ENCODE measurements at regions not wholly inside any gene's neighbourhood (a gene's known extent, or its start where the extent isn't known, plus 50 kb on each side); places are given as distances from the start of the nearest gene placed in this dataset.

DNA sequence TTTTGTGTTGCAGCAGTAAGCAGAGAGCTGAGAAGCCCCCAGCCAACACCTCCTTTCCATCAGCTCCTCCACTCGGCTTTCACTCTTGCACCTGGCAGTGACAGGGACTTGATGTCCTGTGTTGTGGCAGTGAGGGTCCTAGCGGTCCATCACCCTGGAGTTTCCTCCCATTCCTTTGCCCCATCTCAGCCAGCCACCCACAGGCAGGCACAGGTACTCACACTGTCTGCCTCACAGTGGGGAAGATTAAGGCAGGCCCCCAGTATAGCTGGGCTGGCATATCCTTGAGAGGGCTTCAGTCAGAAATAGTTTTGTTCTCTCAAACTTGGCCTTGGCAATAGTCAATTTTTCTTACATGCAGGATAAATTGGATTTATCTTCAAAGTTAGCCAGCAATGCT, 362.7 kb downstream of the GADD45G start:
- Histone ChIP-seq H2AFZ (ENCODE audit: low read depth, low read length, poor library complexity, severe bottlenecking) (no peak overlapping the region), H3K4me1 (ENCODE audit: control insufficient read depth in 1 of 2, insufficient read depth in 2 of 2, low read length in 2 of 2) (no peaks in the 10 kb centered on the region), H4K20me1 (ENCODE audit: insufficient read depth) (no peaks in the 10 kb centered on the region), H3K9me3 (ENCODE audit: control insufficient read depth in 1 of 2, insufficient read depth in 1 of 2, low read depth in 1 of 2, low read length in 2 of 2) (no peaks in the 10 kb centered on the region), H3K9me2 (ENCODE audit: insufficient read depth) (no peaks in the 10 kb centered on the region), H3K4me2 (ENCODE audit: low read length) (no peak overlapping the region), H3K79me2 (ENCODE audit: insufficient read depth, low read length) (no peaks in the 10 kb centered on the region), H3K9ac (ENCODE audit: low read length) (no peak overlapping the region), H3K4me3 (replicated peaks in 1 of 2; ENCODE audit: low read depth in 1 of 2, low read length in 2 of 2) (no peak overlapping the region), H3K36me3 (ENCODE audit: control insufficient read depth in 1 of 2, insufficient read depth in 2 of 2, low read length in 2 of 2) (no peaks in the 10 kb centered on the region), H3K27ac (ENCODE audit: low read depth, low read length) (no peak overlapping the region), H3K27me3 (ENCODE audit: insufficient read depth, low read length) (peaks cover 22% of the 10 kb centered on the region; the same call in 1 of the 2 replicates)
- ChIA-PET RAD21 (ENCODE audit: low non-redundant PET in 1 of 2, low total read pairs in 2 of 2, uncharacterized antibody in 2 of 2, unreplicated experiment in 2 of 2) (no interaction called here), CTCF (no interaction called here), POLR2A (no interaction called here)
- intact Hi-C loops (cut with micrococcal nuclease): no loop called here
- ATAC-seq (no peak), DNase-seq (ENCODE audit: low read depth, low spot score) (no peak)
- no TSS peak for BruUV-seq (replicated peaks)
- TF ChIP-seq, protein P1, sequence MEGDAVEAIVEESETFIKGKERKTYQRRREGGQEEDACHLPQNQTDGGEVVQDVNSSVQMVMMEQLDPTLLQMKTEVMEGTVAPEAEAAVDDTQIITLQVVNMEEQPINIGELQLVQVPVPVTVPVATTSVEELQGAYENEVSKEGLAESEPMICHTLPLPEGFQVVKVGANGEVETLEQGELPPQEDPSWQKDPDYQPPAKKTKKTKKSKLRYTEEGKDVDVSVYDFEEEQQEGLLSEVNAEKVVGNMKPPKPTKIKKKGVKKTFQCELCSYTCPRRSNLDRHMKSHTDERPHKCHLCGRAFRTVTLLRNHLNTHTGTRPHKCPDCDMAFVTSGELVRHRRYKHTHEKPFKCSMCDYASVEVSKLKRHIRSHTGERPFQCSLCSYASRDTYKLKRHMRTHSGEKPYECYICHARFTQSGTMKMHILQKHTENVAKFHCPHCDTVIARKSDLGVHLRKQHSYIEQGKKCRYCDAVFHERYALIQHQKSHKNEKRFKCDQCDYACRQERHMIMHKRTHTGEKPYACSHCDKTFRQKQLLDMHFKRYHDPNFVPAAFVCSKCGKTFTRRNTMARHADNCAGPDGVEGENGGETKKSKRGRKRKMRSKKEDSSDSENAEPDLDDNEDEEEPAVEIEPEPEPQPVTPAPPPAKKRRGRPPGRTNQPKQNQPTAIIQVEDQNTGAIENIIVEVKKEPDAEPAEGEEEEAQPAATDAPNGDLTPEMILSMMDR (IDR thresholded peaks at IDR 0.05 in 2 of 3, conservative IDR thresholded peaks at IDR 0.05 in 1 of 3; ENCODE audit: borderline replicate concordance in 1 of 3, insufficient read depth in 1 of 3, low read depth in 2 of 3, low read length in 2 of 3): 0 out of 6 replicates have a peak, but pooled peaks of 1 of the 3 experiments have one; percentile 7
- no peak for TF ChIP-seq TCF7L2 (IDR thresholded peaks at IDR 0.05; ENCODE audit: borderline replicate concordance, extremely low read depth, insufficient read depth, insufficient read length)

DNA sequence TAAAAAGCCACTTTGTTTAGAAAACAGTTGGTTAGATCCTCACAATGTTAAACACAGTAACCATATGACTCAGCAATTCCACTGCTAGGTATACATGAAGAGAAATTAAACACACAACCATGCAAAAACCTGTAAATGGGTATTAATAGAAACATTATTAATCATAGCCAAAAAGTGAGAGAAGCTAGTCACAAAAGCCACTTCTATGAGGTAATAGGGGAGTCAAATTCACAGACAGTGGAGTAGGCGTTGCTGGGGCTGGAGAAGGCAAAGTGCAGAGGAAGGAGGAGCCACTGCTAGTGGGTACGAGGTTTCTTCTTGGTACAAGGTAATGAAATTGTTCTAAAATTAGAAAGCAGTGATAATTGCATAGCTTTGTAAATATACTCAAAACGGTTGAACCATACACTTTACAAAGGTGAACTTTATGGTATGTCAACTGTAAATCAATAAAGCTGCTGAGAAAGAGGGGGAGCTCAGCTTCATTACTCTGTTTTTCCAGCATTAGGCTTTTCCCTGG, 364.4 kb downstream of the GADD45G start:
- TF ChIP-seq TCF7L2 (IDR thresholded peaks at IDR 0.05; ENCODE audit: borderline replicate concordance, extremely low read depth, insufficient read depth, insufficient read length) (no peak), EGR1 (IDR thresholded peaks at IDR 0.05; ENCODE audit: low read depth) (no peak), ELF1 (IDR thresholded peaks at IDR 0.05; ENCODE audit: borderline replicate concordance, low read depth) (no peak), CBX3 (IDR thresholded peaks at IDR 0.05; ENCODE audit: low read depth) (no peak)
- TF ChIP-seq, protein P1 (IDR thresholded peaks at IDR 0.05 in 2 of 3, conservative IDR thresholded peaks at IDR 0.05 in 1 of 3; ENCODE audit: borderline replicate concordance in 1 of 3, insufficient read depth in 1 of 3, low read depth in 2 of 3, low read length in 2 of 3): no peak
- Histone ChIP-seq H2AFZ (ENCODE audit: low read depth, low read length, poor library complexity, severe bottlenecking) (no peak overlapping the region), H3K79me2 (ENCODE audit: insufficient read depth, low read length) (no peaks in the 10 kb centered on the region), H3K27me3 (ENCODE audit: insufficient read depth, low read length) (peaks cover 22% of the 10 kb centered on the region; the same call in 1 of the 2 replicates), H3K9me3 (ENCODE audit: control insufficient read depth in 1 of 2, insufficient read depth in 1 of 2, low read depth in 1 of 2, low read length in 2 of 2) (no peaks in the 10 kb centered on the region), H3K9ac (ENCODE audit: low read length) (no peak overlapping the region), H3K36me3 (ENCODE audit: control insufficient read depth in 1 of 2, insufficient read depth in 2 of 2, low read length in 2 of 2) (no peaks in the 10 kb centered on the region), H3K27ac (ENCODE audit: low read depth, low read length) (no peak overlapping the region), H3K9me2 (ENCODE audit: insufficient read depth) (no peaks in the 10 kb centered on the region), H4K20me1 (ENCODE audit: insufficient read depth) (no peaks in the 10 kb centered on the region), H3K4me3 (replicated peaks in 1 of 2; ENCODE audit: low read depth in 1 of 2, low read length in 2 of 2) (no peak overlapping the region), H3K4me2 (ENCODE audit: low read length) (no peak overlapping the region), H3K4me1 (ENCODE audit: control insufficient read depth in 1 of 2, insufficient read depth in 2 of 2, low read length in 2 of 2) (no peaks in the 10 kb centered on the region)
- RAD21 ChIA-PET (ENCODE audit: low non-redundant PET in 1 of 2, low total read pairs in 2 of 2, uncharacterized antibody in 2 of 2, unreplicated experiment in 2 of 2): no interaction called here
- POLR2A ChIA-PET: no interaction called here
- ATAC-seq: no peak
- CTCF ChIA-PET: interaction anchor here (2.2 kb wide), 1 partner anchor 366 kb away, joined by 7 read pairs; no protein-coding TSS in a partner anchor
- DNase-seq (ENCODE audit: low read depth, low spot score): no peak
- BruUV-seq (replicated peaks): no TSS peak
- intact Hi-C loops (cut with micrococcal nuclease): no loop called here
